ENCODE measurements at regions not wholly inside any gene's neighbourhood (a gene's known extent, or its start where the extent isn't known, plus 50 kb on each side); places are given as distances from the start of the nearest gene placed in this dataset.

DNA sequence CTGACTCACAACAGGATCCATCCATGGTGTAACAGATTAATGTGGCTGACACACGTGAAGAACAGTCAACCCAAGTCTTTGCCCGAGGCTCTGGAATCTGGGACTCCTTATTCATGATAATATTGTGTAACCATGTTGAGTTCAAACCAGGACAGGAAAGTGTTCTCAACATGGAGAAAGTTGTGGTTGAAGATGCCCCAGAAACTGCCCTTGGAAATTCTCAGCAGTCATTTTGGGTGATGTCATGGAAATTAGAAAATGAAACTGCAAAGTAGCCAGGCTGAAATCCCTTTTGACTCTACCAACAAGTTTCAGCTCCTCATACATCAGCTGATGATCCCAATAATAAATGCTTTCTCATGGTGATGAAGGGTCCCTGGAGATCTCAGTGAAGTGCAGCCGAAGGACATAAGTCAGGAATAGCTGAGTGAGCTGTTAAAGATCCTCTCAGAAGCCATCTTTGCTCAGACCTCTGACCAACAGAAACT, 307.7 kb downstream of the TNS1 start:
- H3K9me3 Mint-ChIP-seq: no peaks in the 10 kb centered on the region
- POLR2A ChIA-PET: no interaction called here
- no peak for DNase-seq
- H3K27me3 Mint-ChIP-seq: peaks cover 2% of the 10 kb centered on the region
- no peak overlapping the region for H3K27ac Mint-ChIP-seq
- CTCF ChIA-PET: no interaction called here
- H3K4me3 Mint-ChIP-seq: no peak overlapping the region
- no peaks in the 10 kb centered on the region for H3K4me1 Mint-ChIP-seq
- H3K36me3 Mint-ChIP-seq (ENCODE audit: low read depth): no peaks in the 10 kb centered on the region

DNA sequence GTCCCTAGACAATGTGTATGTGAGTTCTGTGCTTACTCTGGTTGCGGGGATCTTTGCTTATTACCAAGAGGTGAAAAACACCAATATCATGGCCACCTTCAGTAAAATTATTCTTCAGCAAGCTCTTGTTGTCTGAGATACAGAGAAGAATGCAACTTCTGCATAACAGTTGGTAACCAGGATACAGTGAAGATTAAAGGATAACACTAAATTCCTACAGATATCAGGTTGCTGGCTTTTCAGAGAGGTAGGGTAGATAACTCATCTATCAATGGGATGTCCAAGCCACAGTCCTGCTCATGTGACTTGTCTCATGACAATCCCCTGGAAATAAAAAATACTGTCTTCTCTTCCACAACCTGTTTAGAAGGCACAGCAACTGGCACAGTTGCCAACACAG, 308.5 kb downstream of the TNS1 start:
- Mint-ChIP-seq H3K4me1 (no peaks in the 10 kb centered on the region), H3K9me3 (no peaks in the 10 kb centered on the region), H3K4me3 (no peak overlapping the region), H3K36me3 (ENCODE audit: low read depth) (no peaks in the 10 kb centered on the region), H3K27ac (no peak overlapping the region), H3K27me3 (peaks cover under 1% of the 10 kb centered on the region)
- CTCF ChIA-PET: interaction anchor here (1.5 kb wide), 1 partner anchor 19 kb away, joined by 4 read pairs; no protein-coding TSS in a partner anchor
- POLR2A ChIA-PET: no interaction called here
- no peak for DNase-seq

DNA sequence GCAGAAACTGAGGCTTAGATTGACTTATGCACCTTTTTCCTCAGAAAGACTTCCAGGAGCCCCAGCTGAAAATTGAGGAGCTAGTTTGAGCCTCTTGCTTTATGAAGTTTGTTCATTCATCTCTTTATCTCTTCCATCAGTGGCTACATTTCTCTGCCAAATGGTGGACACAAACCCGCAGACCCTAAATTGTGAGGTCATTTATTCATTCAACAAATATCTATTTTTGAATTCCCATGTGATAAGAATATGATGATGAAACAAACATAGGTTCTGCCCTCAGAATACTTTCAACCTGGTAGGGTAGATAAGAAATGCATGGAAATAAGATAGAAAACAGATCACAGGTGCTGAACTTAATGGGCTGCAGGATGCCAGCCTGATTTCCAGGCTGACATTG, 309.4 kb downstream of the TNS1 start:
- Mint-ChIP-seq H3K27ac (no peak overlapping the region), H3K27me3 (no peaks in the 10 kb centered on the region), H3K9me3 (no peaks in the 10 kb centered on the region), H3K36me3 (ENCODE audit: low read depth) (no peaks in the 10 kb centered on the region), H3K4me1 (no peaks in the 10 kb centered on the region), H3K4me3 (no peak overlapping the region)
- CTCF ChIA-PET: interaction anchor here (1.5 kb wide), 1 partner anchor 20 kb away, joined by 4 read pairs; no protein-coding TSS in a partner anchor
- POLR2A ChIA-PET: no interaction called here
- no peak for DNase-seq

GRCh38 chr2:217691920-217692666, 310.7 kb downstream of the TNS1 start:
- Mint-ChIP-seq H3K4me3 (no peak overlapping the region), H3K4me1 (no peaks in the 10 kb centered on the region), H3K27me3 (no peaks in the 10 kb centered on the region), H3K9me3 (no peaks in the 10 kb centered on the region), H3K36me3 (ENCODE audit: low read depth) (no peaks in the 10 kb centered on the region), H3K27ac (no peak overlapping the region)
- POLR2A ChIA-PET: no interaction called here
- no peak for DNase-seq
- CTCF ChIA-PET: no interaction called here

GRCh38 chr2:217691516-217691915, 311.3 kb downstream of the TNS1 start:
- Mint-ChIP-seq H3K36me3 (ENCODE audit: low read depth) (no peaks in the 10 kb centered on the region), H3K27ac (no peak overlapping the region), H3K27me3 (no peaks in the 10 kb centered on the region), H3K9me3 (no peaks in the 10 kb centered on the region), H3K4me3 (no peak overlapping the region), H3K4me1 (no peaks in the 10 kb centered on the region)
- DNase-seq: no peak
- CTCF ChIA-PET: no interaction called here
- POLR2A ChIA-PET: no interaction called here

DNA sequence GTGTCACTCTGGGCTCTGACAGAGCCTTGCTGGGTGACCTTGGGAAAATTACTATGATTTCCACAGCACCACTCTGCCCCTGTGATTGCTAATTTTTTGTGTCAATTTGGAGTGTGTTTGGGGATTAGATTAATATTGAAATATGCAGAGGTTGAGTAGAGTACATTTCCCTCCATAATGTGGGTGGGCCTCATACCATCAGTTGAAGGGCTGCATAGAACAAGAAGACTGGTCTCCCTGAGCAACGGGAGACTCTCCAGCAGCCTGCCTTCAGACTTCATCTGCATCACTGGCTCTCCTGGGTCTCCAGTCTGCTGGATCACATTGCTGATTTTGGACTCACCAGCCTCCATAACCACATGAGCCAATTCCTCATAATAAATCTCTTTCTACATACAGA, 313.7 kb downstream of the TNS1 start:
- no peaks in the 10 kb centered on the region for H3K36me3 Mint-ChIP-seq (ENCODE audit: low read depth)
- H3K9me3 Mint-ChIP-seq: no peaks in the 10 kb centered on the region
- ChIA-PET POLR2A (no interaction called here), CTCF (no interaction called here)
- H3K27ac Mint-ChIP-seq: no peak overlapping the region
- no peaks in the 10 kb centered on the region for H3K27me3 Mint-ChIP-seq
- H3K4me3 Mint-ChIP-seq: no peak overlapping the region
- no peak for DNase-seq
- H3K4me1 Mint-ChIP-seq: no peaks in the 10 kb centered on the region

DNA sequence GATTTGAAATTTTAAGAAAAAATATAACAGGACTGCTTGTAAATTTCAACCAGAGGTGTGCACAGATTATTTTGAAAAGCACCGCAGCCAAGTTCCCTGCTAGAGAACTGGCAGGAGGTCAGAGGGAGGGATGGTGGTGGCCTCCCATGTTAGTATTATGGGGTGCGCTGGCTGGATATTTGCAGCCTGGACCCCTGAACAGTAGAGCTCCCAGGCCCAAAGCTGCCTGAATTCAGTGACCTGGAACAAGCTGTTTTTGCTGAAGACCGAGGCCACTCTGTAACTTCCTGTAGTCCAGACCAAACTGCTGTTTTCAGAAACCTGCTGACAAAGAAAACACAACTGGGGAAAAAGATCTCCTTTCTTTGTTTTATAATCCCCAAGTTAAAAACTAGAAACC, 314.3 kb downstream of the TNS1 start:
- DNase-seq: no peak
- H3K27me3 Mint-ChIP-seq: no peaks in the 10 kb centered on the region
- no peaks in the 10 kb centered on the region for H3K36me3 Mint-ChIP-seq (ENCODE audit: low read depth)
- H3K9me3 Mint-ChIP-seq: no peaks in the 10 kb centered on the region
- H3K27ac Mint-ChIP-seq: no peak overlapping the region
- CTCF ChIA-PET: no interaction called here
- H3K4me3 Mint-ChIP-seq: no peak overlapping the region
- no peaks in the 10 kb centered on the region for H3K4me1 Mint-ChIP-seq
- POLR2A ChIA-PET: no interaction called here

DNA sequence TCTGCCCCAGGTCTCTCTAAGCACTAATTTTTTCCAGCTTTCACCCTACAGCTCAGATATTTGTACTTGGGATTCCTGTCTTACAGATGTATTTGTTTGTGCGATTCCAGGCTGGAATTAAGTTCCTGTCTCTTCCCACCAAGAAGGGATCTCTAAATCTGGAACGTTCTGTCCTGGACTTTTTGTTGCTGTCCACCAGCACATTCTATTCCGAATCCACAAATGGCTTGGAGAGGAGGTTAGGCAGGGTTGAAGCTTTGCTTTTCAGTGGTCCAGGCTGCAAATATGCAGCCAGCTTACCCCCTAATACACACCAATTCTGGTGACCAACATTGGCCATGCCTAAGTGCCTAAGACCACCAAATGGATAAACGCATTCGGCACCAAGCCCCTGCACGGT, 315.0 kb downstream of the TNS1 start:
- H3K27ac Mint-ChIP-seq: no peak overlapping the region
- H3K4me3 Mint-ChIP-seq: no peak overlapping the region
- no peaks in the 10 kb centered on the region for H3K27me3 Mint-ChIP-seq
- no peaks in the 10 kb centered on the region for H3K9me3 Mint-ChIP-seq
- H3K4me1 Mint-ChIP-seq: no peaks in the 10 kb centered on the region
- DNase-seq: no peak
- ChIA-PET CTCF (no interaction called here), POLR2A (no interaction called here)
- H3K36me3 Mint-ChIP-seq (ENCODE audit: low read depth): no peaks in the 10 kb centered on the region

DNA sequence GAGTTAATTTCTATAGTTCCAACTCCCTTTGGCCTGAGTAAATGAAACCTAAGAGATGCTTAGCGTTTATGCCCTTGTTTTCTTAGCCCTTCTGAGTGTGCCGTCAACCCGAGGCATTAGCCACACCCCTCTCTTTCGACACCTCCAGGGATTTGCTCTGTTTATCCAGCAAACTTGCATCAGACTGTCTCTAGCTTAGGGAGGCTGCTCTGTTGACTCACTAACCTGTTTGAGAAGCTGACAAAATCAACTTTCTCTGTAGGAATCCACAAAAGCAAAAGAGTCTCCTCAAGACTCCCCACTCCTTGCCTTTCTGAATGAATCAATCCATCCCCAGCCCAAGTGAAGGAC, 317.6 kb downstream of the TNS1 start:
- ChIA-PET CTCF (no interaction called here), POLR2A (no interaction called here)
- H3K9me3 Mint-ChIP-seq: no peaks in the 10 kb centered on the region

DNA sequence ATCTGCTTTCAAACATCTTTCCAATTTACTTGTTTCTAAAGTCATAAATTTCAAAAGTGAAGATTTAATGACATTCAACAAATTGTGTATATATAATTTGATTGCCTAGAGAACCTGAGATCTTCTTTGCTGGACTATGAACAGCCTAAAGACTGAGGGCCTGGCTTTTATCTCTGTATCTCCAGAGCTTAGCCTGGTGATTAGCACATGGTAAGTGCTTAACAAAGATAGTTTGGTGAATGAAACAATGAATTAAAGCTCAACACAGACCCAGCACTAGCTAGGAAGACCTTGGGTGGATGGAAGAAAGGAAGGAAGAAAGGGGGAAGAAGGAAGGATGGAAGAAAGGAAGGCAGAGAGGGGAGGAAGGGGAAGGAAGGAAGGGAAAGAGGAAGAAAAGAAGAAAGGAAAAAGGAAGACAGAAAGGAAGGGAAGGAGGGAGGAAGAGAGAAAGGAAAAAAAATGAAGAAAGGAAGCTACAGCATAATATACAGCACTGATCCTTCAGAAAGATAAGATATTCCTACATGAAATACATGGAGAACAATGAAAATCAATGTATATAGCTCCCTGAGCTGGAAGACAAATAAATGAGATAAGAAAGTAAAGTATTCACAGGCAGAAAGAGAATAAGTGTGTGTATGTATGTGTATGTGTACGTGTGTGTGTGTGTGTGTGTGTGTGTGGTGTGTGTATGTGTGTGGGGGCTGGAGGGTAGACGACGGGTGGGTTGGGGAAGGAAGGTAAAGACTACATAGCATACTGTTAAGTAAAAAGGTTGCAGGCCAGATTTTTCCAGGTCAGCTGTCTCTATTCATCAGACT, 318.2 kb downstream of the TNS1 start:
- Mint-ChIP-seq H3K4me1 (no peaks in the 10 kb centered on the region), H3K9me3 (no peaks in the 10 kb centered on the region), H3K27me3 (no peaks in the 10 kb centered on the region), H3K36me3 (ENCODE audit: low read depth) (no peaks in the 10 kb centered on the region), H3K27ac (no peak overlapping the region), H3K4me3 (no peak overlapping the region)
- CTCF ChIA-PET: interaction anchor here (0.7 kb wide), 1 partner anchor 95 kb away, joined by 5 read pairs; no protein-coding TSS in a partner anchor
- DNase-seq: no peak
- POLR2A ChIA-PET: no interaction called here

More for the DNA sequence above, 317.6 kb downstream of the TNS1 start:
- H3K27ac Mint-ChIP-seq: no peak overlapping the region
- no peaks in the 10 kb centered on the region for H3K4me1 Mint-ChIP-seq
- no peaks in the 10 kb centered on the region for H3K36me3 Mint-ChIP-seq (ENCODE audit: low read depth)
- no peak for DNase-seq
- H3K27me3 Mint-ChIP-seq: no peaks in the 10 kb centered on the region
- no peak overlapping the region for H3K4me3 Mint-ChIP-seq

GRCh38 chr2:217683106-217683870, 319.5 kb downstream of the TNS1 start:
- POLR2A ChIA-PET: no interaction called here
- Mint-ChIP-seq H3K4me3 (no peak overlapping the region), H3K36me3 (ENCODE audit: low read depth) (no peaks in the 10 kb centered on the region), H3K9me3 (no peaks in the 10 kb centered on the region), H3K27ac (no peak overlapping the region), H3K4me1 (no peaks in the 10 kb centered on the region), H3K27me3 (no peaks in the 10 kb centered on the region)
- CTCF ChIA-PET: no interaction called here
- no peak for DNase-seq

DNA sequence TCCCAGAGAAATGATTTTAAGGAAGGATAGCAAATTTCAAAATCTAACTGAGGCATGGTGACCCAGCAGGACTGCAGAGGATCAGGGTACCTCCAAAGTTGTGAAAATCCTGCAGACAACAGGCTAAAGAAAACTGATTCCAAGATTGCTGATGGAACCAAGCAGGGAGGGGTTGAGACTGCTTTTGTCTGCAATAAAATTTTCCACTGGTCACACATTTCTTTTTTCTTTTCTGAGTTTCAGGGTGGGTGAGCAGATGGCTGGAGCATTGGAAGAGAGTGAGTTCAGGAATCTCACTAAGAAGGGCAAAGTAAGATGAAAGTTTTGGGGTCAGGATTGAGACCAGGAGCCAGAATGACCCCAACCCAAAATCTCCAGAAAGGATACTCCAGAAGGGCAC, 321.0 kb downstream of the TNS1 start:
- ChIA-PET POLR2A (no interaction called here), CTCF (no interaction called here)
- H3K4me1 Mint-ChIP-seq: no peaks in the 10 kb centered on the region
- H3K27ac Mint-ChIP-seq: no peak overlapping the region
- H3K27me3 Mint-ChIP-seq: no peaks in the 10 kb centered on the region
- H3K9me3 Mint-ChIP-seq: no peaks in the 10 kb centered on the region
- no peak for DNase-seq
- H3K36me3 Mint-ChIP-seq (ENCODE audit: low read depth): no peaks in the 10 kb centered on the region
- no peak overlapping the region for H3K4me3 Mint-ChIP-seq

- H3K27me3 Mint-ChIP-seq: no peaks in the 10 kb centered on the region
- CTCF ChIA-PET: no interaction called here
- DNase-seq: no peak
- H3K4me3 Mint-ChIP-seq: no peak overlapping the region
- H3K36me3 Mint-ChIP-seq (ENCODE audit: low read depth): no peaks in the 10 kb centered on the region
- POLR2A ChIA-PET: no interaction called here
- no peaks in the 10 kb centered on the region for H3K4me1 Mint-ChIP-seq
- H3K9me3 Mint-ChIP-seq: no peaks in the 10 kb centered on the region
- H3K27ac Mint-ChIP-seq: no peak overlapping the region
Measured at GRCh38 chr2:217680381-217680780, 322.4 kb downstream of the TNS1 start.

Measured in activated CD4-positive, alpha-beta memory T cell treated with anti-CD3 and anti-CD28 coated beads, Interleukin-2, amount 10 ng/mL, durations not matched to agents 7 days and 5 days (primary cell).